Fibroblast of lung (primary cell): ENCODE measurements at regions not wholly inside any gene's neighbourhood (a gene's known extent, or its start where the extent isn't known, plus 50 kb on each side); places are given as distances from the start of the nearest gene placed in this dataset.

Source experiments
- EZH2 ChIP-seq: IDR thresholded peaks from 2 replicates; pipeline ENCODE4 v1.5.1; 2012; ENCODE audit warnings: low read length, control low read depth, mild to moderate bottlenecking; ENCODE audit errors: missing control alignments
- TF ChIP-seq, protein P1 (sequence below), 2 donors: IDR thresholded peaks in 1 of 2; conservative IDR thresholded peaks in 1 of 2; 1 replicate in 1 of 2; 2 replicates in 1 of 2; pipeline ENCODE4 v1.5.1; 2011 to 2012; ENCODE audit warnings: low read length in 2 of 2, control low read depth in 1 of 2, inconsistent platforms in 1 of 2, low read depth in 1 of 2, mild to moderate bottlenecking in 1 of 2

GRCh38 chr3:110779581-110779980 lies 292.0 kb upstream of the NECTIN3 start:
- TF ChIP-seq, protein P1, sequence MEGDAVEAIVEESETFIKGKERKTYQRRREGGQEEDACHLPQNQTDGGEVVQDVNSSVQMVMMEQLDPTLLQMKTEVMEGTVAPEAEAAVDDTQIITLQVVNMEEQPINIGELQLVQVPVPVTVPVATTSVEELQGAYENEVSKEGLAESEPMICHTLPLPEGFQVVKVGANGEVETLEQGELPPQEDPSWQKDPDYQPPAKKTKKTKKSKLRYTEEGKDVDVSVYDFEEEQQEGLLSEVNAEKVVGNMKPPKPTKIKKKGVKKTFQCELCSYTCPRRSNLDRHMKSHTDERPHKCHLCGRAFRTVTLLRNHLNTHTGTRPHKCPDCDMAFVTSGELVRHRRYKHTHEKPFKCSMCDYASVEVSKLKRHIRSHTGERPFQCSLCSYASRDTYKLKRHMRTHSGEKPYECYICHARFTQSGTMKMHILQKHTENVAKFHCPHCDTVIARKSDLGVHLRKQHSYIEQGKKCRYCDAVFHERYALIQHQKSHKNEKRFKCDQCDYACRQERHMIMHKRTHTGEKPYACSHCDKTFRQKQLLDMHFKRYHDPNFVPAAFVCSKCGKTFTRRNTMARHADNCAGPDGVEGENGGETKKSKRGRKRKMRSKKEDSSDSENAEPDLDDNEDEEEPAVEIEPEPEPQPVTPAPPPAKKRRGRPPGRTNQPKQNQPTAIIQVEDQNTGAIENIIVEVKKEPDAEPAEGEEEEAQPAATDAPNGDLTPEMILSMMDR (conservative IDR thresholded peaks at IDR 0.05 in 1 of 2, IDR thresholded peaks at IDR 0.05 in 1 of 2; ENCODE audit: low read depth in 1 of 2, low read length in 2 of 2), result no peak
- no peak for TF ChIP-seq EZH2
